Fibroblast of the aortic adventitia (primary cell): ENCODE measurements at regions not wholly inside any gene's neighbourhood (a gene's known extent, or its start where the extent isn't known, plus 50 kb on each side); places are given as distances from the start of the nearest gene placed in this dataset.

Experiments used
- DNase-seq: peaks from one replicate; pipeline ENCODE4 v3.0.0-alpha.2; 2010; ENCODE audit warnings: low read depth
- H3K4me3 ChIP-seq: 2 replicates; pipeline ENCODE4 v1.5.1; 2011; ENCODE audit warnings: low read depth, mild to moderate bottlenecking, control low read depth, low read length, moderate library complexity
- TF ChIP-seq, protein P1 (sequence below): IDR thresholded peaks from 2 replicates; pipeline ENCODE4 v1.5.1; 2011; ENCODE audit warnings: mild to moderate bottlenecking, low read length, control low read depth, inconsistent platforms; ENCODE audit not compliant: insufficient read depth

GRCh38 chr14:98923596-98923995 lies 348.4 kb downstream of the BCL11B start:
- TF ChIP-seq, protein P1, sequence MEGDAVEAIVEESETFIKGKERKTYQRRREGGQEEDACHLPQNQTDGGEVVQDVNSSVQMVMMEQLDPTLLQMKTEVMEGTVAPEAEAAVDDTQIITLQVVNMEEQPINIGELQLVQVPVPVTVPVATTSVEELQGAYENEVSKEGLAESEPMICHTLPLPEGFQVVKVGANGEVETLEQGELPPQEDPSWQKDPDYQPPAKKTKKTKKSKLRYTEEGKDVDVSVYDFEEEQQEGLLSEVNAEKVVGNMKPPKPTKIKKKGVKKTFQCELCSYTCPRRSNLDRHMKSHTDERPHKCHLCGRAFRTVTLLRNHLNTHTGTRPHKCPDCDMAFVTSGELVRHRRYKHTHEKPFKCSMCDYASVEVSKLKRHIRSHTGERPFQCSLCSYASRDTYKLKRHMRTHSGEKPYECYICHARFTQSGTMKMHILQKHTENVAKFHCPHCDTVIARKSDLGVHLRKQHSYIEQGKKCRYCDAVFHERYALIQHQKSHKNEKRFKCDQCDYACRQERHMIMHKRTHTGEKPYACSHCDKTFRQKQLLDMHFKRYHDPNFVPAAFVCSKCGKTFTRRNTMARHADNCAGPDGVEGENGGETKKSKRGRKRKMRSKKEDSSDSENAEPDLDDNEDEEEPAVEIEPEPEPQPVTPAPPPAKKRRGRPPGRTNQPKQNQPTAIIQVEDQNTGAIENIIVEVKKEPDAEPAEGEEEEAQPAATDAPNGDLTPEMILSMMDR = no peak
- no peak overlapping the region for H3K4me3 ChIP-seq
- DNase-seq = no peak

DNA sequence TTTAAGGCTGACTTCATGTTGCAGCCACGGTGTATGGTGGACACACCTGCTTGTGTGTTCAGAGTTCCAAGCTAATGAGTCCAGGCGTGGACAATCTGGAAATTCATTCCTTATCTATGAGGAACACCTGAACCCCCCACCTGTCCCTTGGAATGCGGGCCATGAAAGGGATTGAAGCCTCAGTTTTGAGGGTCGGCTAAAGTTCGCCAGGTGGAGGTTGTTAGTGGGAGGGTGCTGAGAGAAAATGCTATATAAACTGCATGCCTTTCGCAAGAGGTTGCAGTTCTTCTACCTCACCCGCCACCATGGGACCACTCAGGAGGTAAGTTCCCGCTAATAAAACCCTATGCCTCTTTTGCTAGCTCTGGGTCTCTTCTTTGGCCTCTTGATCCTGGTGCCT lies 348.0 kb downstream of the BCL11B start:
- TF ChIP-seq, protein P1 = no peak
- DNase-seq = no peak
- no peak overlapping the region for H3K4me3 ChIP-seq

GRCh38 chr14:98925354-98926040 lies 346.5 kb downstream of the BCL11B start:
- TF ChIP-seq, protein P1 = no peak

GRCh38 chr14:98926146-98926545 lies 345.9 kb downstream of the BCL11B start:
- TF ChIP-seq, protein P1 = no peak
- H3K4me3 ChIP-seq = no peak overlapping the region
- DNase-seq = no peak

More at GRCh38 chr14:98925354-98926040, 346.5 kb downstream of the BCL11B start:
- DNase-seq = no peak
- H3K4me3 ChIP-seq = no peak overlapping the region

- H3K4me3 ChIP-seq = no peak overlapping the region
- DNase-seq = no peak
- TF ChIP-seq, protein P1 = no peak
Measured at GRCh38 chr14:98926801-98927200, 345.2 kb downstream of the BCL11B start.

DNA sequence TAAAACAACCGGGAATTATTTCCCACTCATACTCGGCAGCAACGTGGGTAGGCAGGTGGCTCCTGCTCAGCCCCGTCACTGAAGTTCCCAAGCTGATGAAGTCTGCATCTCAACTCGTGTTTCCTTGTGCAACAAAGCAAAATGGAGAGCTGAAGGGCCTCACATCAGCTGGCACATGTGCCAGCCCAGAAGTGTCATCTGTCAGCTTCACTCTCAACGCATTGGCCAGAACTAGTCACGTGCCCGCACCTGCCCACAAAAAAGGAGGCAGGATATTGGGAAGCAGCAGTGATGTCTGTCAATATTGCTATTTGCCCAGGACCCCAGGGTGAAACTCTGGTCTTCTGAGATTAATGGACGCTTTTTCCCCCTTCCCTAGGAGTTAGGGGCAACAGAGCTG lies 344.0 kb downstream of the BCL11B start:
- no peak overlapping the region for H3K4me3 ChIP-seq
- DNase-seq = no peak
- TF ChIP-seq, protein P1 = no peak

- TF ChIP-seq, protein P1 = no peak
- no peak overlapping the region for H3K4me3 ChIP-seq
- no peak for DNase-seq
Measured at GRCh38 chr14:98928418-98928817, 343.6 kb downstream of the BCL11B start.
